HepG2 (cell line): ENCODE measurements at regions not wholly inside any gene's neighbourhood (a gene's known extent, or its start where the extent isn't known, plus 50 kb on each side); places are given as distances from the start of the nearest gene placed in this dataset.
A peak's percentile ranks its signal among the peaks of the same experiment; 100 is the strongest.

Source experiments
- ATAC-seq: fragments of 200-7000 bp; cut with Tn5 transposase; 3 replicates; pipeline ENCODE4 v1.9.1; 2020; ENCODE audit warnings: mild to moderate bottlenecking, moderate library complexity
- BruUV-seq: library from RNA; stranded (reverse); fragments of 400-500 nt; replicated peaks from 2 replicates; lab custom pipeline; 2021; lab: Mats Ljungman, UMichigan
- CTCF ChIA-PET: fragments of 300-600 bp; formaldehyde crosslinking; extraction: SDS; loops from one replicate; lab custom pipeline; 2021; ENCODE audit warnings: low total read pairs, inconsistent platforms, low intra/inter-chr PET ratio; lab: Yijun Ruan, JAX
- POLR2A ChIA-PET: fragments of 350-600 bp; sonication (Branson Sonifier 250); formaldehyde crosslinking; loops from one replicate; lab custom pipeline; 2020; ENCODE audit warnings: antibody characterized with exemption, inconsistent platforms; lab: Yijun Ruan, JAX
- DNase-seq: peaks from one replicate; pipeline ENCODE4 v3.0.0-alpha.2; 2015; ENCODE audit warnings: low spot score
- FAIRE-seq: peaks from 3 replicates; lab custom pipeline; 2011; peaks lifted over from hg19 to GRCh38; lab: Jason Lieb, UNC
- H2AFZ ChIP-seq: one replicate; pipeline ENCODE4 v1.6.1; 2011; ENCODE audit warnings: low read length, inconsistent platforms
- H3K27ac ChIP-seq: fragments of 300-600 bp; 3 replicates; pipeline ENCODE4 v1.8.0; 2011; ENCODE audit warnings: mixed run types, mild to moderate bottlenecking, mixed read lengths, low read length, inconsistent platforms; ENCODE audit not compliant: insufficient read depth; ENCODE audit errors: extremely low read length
- H3K27me3 ChIP-seq, 2 experiments: fragments of 200-600 bp in 1 of 2; 2 replicates in 1 of 2; 3 replicates in 1 of 2; pipeline versions ENCODE4 v1.6.0 to v1.8.0; 2011; ENCODE audit warnings: low read length in 2 of 2, mild to moderate bottlenecking in 2 of 2, moderate library complexity in 2 of 2, inconsistent platforms in 1 of 2; ENCODE audit not compliant: insufficient read depth in 2 of 2, control insufficient read depth in 1 of 2
- H3K36me3 ChIP-seq, 2 experiments: fragments of 200-600 bp in 1 of 2; replicated peaks in 1 of 2; 2 replicates in 1 of 2; 3 replicates in 1 of 2; pipeline versions ENCODE4 v1.5.1 to v1.8.0; 2011; ENCODE audit warnings: low read length in 2 of 2, inconsistent platforms in 1 of 2; ENCODE audit not compliant: insufficient read depth in 2 of 2, control insufficient read depth in 1 of 2
- H3K4me1 ChIP-seq: 2 replicates; pipeline ENCODE4 v1.5.1; 2012; ENCODE audit warnings: low read length, inconsistent platforms; ENCODE audit not compliant: insufficient read depth
- H3K4me2 ChIP-seq: 2 replicates; pipeline ENCODE4 v1.6.0; 2011; ENCODE audit warnings: low read depth, low read length, inconsistent platforms
- H3K4me3 ChIP-seq, 3 experiments: fragments of 200-600 bp in 1 of 3; sonication (generic), shearing (Covaris generic) in 1 of 3; replicated peaks in 1 of 3; 2 replicates each; pipeline ENCODE4 v1.5.1; 2011 to 2016; ENCODE audit warnings: low read length in 3 of 3, inconsistent platforms in 2 of 3, low read depth in 2 of 3, mild to moderate bottlenecking in 2 of 3, control low read depth in 1 of 3, mixed read lengths in 1 of 3; ENCODE audit not compliant: insufficient read depth in 1 of 3
- H3K79me2 ChIP-seq: one replicate; pipeline ENCODE4 v1.6.1; 2011; ENCODE audit warnings: low read length, inconsistent platforms; ENCODE audit not compliant: insufficient read depth
- H3K9ac ChIP-seq: 2 replicates; pipeline ENCODE4 v1.6.0; 2011; ENCODE audit warnings: mild to moderate bottlenecking, low read depth, low read length, inconsistent platforms; ENCODE audit not compliant: insufficient read depth
- H3K9me3 ChIP-seq: 2 replicates; pipeline ENCODE4 v1.5.1; 2012; ENCODE audit warnings: mild to moderate bottlenecking, low read length
- H4K20me1 ChIP-seq: 2 replicates; pipeline ENCODE4 v1.6.0; 2011; ENCODE audit warnings: inconsistent platforms, mild to moderate bottlenecking, low read length, moderate library complexity; ENCODE audit not compliant: insufficient read depth
- GLMP ChIP-seq: sonication (generic); formaldehyde crosslinking; IDR thresholded peaks from 2 replicates; pipeline ENCODE4 v1.9.0; 2021; ENCODE audit warnings: missing genetic modification reagents, mild to moderate bottlenecking, borderline replicate concordance
- RBAK ChIP-seq: sonication (generic); formaldehyde crosslinking; IDR thresholded peaks from 2 replicates; pipeline ENCODE4 v1.5.1; 2020; ENCODE audit warnings: mild to moderate bottlenecking, missing genetic modification reagents
- ZFP91 ChIP-seq: sonication (generic); formaldehyde crosslinking; IDR thresholded peaks from 2 replicates; pipeline ENCODE4 v1.9.0; 2022; ENCODE audit warnings: missing genetic modification reagents, mild to moderate bottlenecking, borderline replicate concordance
- ZNF772 ChIP-seq: sonication (generic); formaldehyde crosslinking; IDR thresholded peaks from 2 replicates; pipeline ENCODE4 v1.5.0; 2020; ENCODE audit warnings: mild to moderate bottlenecking, missing genetic modification reagents
- ZNF816 ChIP-seq: sonication (generic); formaldehyde crosslinking; IDR thresholded peaks from 2 replicates; pipeline ENCODE4 v1.8.0; 2022; ENCODE audit warnings: missing genetic modification reagents, mild to moderate bottlenecking, borderline replicate concordance
- WGBS: methylation state at CpG from one replicate; pipeline ENCODE4 v1.1.6; 2017; ENCODE audit warnings: low lambda C conversion rate; 5-methylcytosine and 5-hydroxymethylcytosine counted together
- in situ Hi-C: cut with HindIII; loops from 2 replicates; pipeline ENCODE4 v1.10.0; 2017; ENCODE audit warnings: low pct_unique_long_range_greater_than_20kb; ENCODE audit not compliant: extremely low pct_ligation_motif_present
- intact Hi-C: fragments of 100-400 bp; cut with micrococcal nuclease; formaldehyde crosslinking; loops from one replicate; pipeline ENCODE4 v1.10.0; 2022; ENCODE audit not compliant: unreplicated experiment
- TF ChIP-seq, protein P1 (sequence below): fragments of 450-650 bp; IDR thresholded peaks from 2 replicates; pipeline ENCODE4 v1.6.1; 2016

DNA sequence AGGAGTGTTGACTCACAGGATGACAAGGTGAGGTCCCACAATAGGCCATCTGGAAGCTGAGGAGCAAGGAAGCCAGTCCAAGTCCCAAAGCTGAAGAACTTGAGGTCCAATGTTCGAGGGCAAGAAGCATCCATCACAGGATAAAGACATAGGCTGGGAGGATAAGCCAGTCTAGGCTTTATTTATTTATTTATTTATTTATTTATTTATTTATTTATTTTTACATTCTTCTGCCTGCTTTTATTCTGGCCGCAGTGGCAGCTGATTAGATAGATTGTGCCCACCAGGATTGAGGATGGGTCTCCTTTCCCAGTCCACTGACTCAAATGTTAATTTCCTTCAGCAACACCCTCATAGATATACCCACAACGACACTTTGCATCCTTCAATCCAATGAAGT, 472.2 kb upstream of the DPPA4 start:
- ATAC-seq = no peak
- intact Hi-C loops = no loop called here
- H3K27me3 ChIP-seq = no peaks in the 10 kb centered on the region
- no peak overlapping the region for H2AFZ ChIP-seq
- H3K4me2 ChIP-seq = no peak overlapping the region
- CTCF ChIA-PET = no interaction called here
- no peak for FAIRE-seq
- H3K9ac ChIP-seq = no peak overlapping the region
- in situ Hi-C loops = no loop called here
- DNase-seq = no peak
- BruUV-seq = no TSS peak
- no peaks in the 10 kb centered on the region for H3K9me3 ChIP-seq
- H3K4me1 ChIP-seq = no peaks in the 10 kb centered on the region
- no peak for TF ChIP-seq GLMP
- no peak for TF ChIP-seq ZNF816 (CRISPR knock-in tag)
- TF ChIP-seq RBAK = no peak
- TF ChIP-seq ZFP91 (CRISPR knock-in tag) = no peak
- WGBS = 22% methylated on average over 3 of the region's 3 CpGs
- H3K79me2 ChIP-seq = no peaks in the 10 kb centered on the region
- H4K20me1 ChIP-seq = no peaks in the 10 kb centered on the region
- H3K36me3 ChIP-seq = no peaks in the 10 kb centered on the region
- POLR2A ChIA-PET = no interaction called here
- H3K27ac ChIP-seq = no peak overlapping the region
- no peak overlapping the region for H3K4me3 ChIP-seq

GRCh38 chr3:109818081-109818480, 480.7 kb upstream of the DPPA4 start:
- CTCF ChIA-PET = no interaction called here
- POLR2A ChIA-PET = no interaction called here
- no peak overlapping the region for H3K9ac ChIP-seq
- H3K27me3 ChIP-seq = no peaks in the 10 kb centered on the region
- ATAC-seq = no peak
- H4K20me1 ChIP-seq = no peaks in the 10 kb centered on the region
- no peaks in the 10 kb centered on the region for H3K4me1 ChIP-seq
- no TSS peak for BruUV-seq
- no peak overlapping the region for H3K4me3 ChIP-seq
- no peaks in the 10 kb centered on the region for H3K36me3 ChIP-seq
- WGBS = 3% methylated on average over 3 of the region's 3 CpGs
- no peak for DNase-seq
- in situ Hi-C loops = no loop called here
- no peaks in the 10 kb centered on the region for H3K9me3 ChIP-seq
- no peak overlapping the region for H3K27ac ChIP-seq
- no peaks in the 10 kb centered on the region for H3K79me2 ChIP-seq
- no peak overlapping the region for H3K4me2 ChIP-seq
- H2AFZ ChIP-seq = no peak overlapping the region
- TF ChIP-seq ZNF772 (CRISPR knock-in tag) = no peak
- TF ChIP-seq, protein P1, sequence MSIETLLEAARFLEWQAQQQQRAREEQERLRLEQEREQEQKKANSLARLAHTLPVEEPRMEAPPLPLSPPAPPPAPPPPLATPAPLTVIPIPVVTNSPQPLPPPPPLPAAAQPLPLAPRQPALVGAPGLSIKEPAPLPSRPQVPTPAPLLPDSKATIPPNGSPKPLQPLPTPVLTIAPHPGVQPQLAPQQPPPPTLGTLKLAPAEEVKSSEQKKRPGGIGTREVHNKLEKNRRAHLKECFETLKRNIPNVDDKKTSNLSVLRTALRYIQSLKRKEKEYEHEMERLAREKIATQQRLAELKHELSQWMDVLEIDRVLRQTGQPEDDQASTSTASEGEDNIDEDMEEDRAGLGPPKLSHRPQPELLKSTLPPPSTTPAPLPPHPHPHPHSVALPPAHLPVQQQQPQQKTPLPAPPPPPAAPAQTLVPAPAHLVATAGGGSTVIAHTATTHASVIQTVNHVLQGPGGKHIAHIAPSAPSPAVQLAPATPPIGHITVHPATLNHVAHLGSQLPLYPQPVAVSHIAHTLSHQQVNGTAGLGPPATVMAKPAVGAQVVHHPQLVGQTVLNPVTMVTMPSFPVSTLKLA = peak; percentile 67
- FAIRE-seq = no peak
- intact Hi-C loops = no loop called here
